ENCODE measurements at regions not wholly inside any gene's neighbourhood (a gene's known extent, or its start where the extent isn't known, plus 50 kb on each side); places are given as distances from the start of the nearest gene placed in this dataset.

GRCh38 chr4:132001542-132001941 lies 1147.6 kb upstream of the PCDH10 start:
- TF ChIP-seq CTCF (IDR thresholded peaks at IDR 0.05) (no peak), POLR2A (IDR thresholded peaks at IDR 0.05) (no peak)

Data from right lobe of liver (tissue), 4 donors.